ENCODE measurements at regions not wholly inside any gene's neighbourhood (a gene's known extent, or its start where the extent isn't known, plus 50 kb on each side); places are given as distances from the start of the nearest gene placed in this dataset.

GRCh38 chr6:40274058-40274457 is 313.1 kb downstream of the LRFN2 start:
- no peak for DNase-seq (ENCODE audit: extremely low read depth, low read depth)

DNA sequence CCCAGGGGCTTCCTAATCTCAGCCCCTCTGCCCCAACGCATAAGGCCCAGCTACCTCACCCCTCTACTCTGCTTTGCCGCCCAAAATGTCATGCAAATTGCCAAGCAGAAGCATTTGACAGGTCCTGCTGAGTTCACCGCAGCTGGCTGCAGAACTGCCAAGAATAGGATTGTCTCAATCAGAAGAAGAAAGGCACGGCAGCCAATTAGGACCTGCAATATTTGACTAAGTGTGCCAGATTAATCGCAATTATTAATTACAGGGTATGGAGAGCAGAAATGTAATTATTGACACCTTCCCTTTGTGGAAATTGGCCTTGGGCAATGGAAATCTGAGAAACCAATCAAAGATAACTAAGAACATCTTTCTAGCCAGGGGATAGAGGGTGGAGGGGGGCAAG is 318.6 kb downstream of the LRFN2 start:
- no peak for DNase-seq (ENCODE audit: extremely low read depth, low read depth)

DNA sequence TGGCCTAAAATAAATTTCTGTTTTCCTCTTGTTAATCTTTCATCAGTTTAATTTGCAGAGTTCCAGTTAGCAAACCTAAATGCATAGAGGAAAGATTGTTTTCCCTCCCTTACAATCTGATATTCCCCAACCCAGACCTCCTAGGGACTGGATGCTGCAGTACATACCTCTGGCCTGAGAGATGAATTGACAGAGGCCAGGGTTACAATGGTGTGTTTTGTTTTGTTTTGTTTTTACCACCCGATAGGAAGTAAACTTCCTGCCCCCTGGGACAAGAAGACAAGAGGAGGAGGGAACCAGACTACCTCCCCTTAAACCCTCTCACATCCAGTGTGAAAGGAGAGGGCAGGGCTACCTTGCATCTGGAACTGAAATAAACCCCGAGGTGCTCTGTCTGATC is 319.0 kb downstream of the LRFN2 start:
- no peak for DNase-seq (ENCODE audit: extremely low read depth, low read depth)

- DNase-seq (ENCODE audit: extremely low read depth, low read depth), result no peak
Measured at GRCh38 chr6:40265615-40266014, 321.5 kb downstream of the LRFN2 start.

DNA sequence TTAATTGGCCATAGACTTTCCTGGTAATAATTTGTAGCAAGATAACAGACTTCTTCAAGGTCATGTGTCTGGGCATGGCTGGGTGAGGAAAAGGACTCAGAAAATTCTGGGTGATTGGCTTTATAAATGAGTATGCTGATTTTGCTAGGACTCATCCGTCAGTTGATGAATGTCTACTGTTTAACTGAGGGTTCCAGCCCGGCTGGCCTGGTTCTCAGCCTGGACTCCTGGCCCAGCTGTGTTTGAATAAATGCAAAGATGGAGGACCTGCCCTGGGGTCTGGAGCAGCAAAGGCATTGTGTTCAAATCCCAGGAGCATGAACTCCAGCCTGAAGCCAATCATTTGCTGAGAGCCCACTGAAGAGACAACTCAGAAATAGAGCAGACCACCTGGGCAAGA is 323.2 kb downstream of the LRFN2 start:
- no peak for DNase-seq (ENCODE audit: extremely low read depth, low read depth)

GRCh38 chr6:40262363-40262762 is 324.8 kb downstream of the LRFN2 start:
- no peak for DNase-seq (ENCODE audit: extremely low read depth, low read depth)

- DNase-seq (ENCODE audit: extremely low read depth, low read depth), result no peak
Measured at GRCh38 chr6:40258531-40258930, 324.3 kb upstream of the MOCS1 start.

- no peak for DNase-seq (ENCODE audit: extremely low read depth, low read depth)
Measured at GRCh38 chr6:40256831-40257230, 322.6 kb upstream of the MOCS1 start.

- no peak for DNase-seq (ENCODE audit: extremely low read depth, low read depth)
Measured at GRCh38 chr6:40256224-40256623, 322.0 kb upstream of the MOCS1 start.

DNA sequence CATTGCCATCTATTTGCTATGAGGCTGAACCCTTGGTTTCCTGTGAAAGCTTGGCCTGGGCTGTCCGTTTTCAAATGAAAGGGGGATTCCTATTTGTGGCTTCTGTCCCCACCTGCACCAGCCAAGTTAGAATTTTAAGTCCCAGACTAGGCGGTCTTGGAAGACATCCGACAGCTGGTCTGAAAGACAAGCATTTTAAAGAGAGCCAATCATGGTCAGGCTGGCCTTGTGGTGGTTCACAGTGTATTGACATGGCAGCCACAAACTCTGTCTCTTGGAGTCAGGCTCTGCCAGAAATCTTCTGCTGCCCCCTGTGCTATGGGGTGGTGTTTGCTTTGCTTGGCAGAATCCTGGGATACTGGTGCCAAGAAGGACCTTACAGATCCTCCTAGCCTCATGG is 319.2 kb upstream of the MOCS1 start:
- no peak for DNase-seq (ENCODE audit: extremely low read depth, low read depth)

- DNase-seq (ENCODE audit: extremely low read depth, low read depth), result no peak
Measured at GRCh38 chr6:40252531-40253258, 318.4 kb upstream of the MOCS1 start.

DNA sequence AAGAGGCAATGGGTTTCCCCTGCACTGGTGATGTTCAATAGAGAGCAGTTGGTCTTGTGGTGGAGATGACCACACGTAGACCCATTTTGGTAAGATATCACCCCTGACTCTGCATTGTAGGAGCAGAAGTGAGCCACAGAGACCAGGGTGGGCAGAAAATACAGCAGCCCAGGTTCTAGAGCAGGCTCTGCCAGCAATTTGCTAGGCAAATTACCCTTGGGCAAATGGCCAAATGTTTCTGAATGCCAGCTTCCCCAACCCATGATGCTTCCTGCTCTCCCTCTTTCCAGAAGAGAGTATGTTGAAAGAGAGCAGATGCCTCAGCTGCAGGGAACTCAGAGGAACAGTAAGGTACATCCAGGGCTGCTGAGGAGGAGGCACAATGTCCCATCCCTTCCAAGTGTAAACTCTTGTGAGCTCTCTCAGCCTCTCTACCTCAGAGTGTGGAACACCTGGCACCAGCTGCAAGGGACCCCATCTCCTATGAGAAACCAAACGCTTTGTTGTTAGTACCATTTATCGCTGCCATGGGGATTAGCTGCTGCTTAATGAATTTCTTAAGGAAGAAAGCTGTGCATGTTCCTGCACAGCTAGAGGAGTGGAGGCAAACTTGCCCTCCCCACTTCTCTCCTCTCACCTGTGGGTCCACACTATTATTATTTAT is 317.5 kb upstream of the MOCS1 start:
- no peak for DNase-seq (ENCODE audit: extremely low read depth, low read depth)

DNA sequence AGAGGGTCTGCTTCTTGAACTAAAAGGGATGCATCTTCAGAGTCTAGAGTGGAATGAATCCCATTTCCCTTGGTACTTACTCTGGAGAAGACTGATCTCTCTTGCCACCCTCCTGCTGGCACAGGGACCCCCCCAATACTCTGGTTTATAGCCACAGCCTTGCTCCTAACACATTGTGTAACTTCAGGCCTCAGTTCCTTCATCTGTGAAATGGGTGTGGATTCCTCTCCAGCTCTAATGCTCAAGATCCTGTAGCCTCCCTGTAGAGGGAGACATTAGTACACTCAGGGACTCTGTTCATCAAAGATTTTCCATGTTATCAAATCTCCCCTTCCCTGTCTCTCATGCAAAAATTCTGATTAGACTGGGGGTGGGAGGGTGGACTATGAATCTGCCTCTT is 315.7 kb upstream of the MOCS1 start:
- DNase-seq (ENCODE audit: extremely low read depth, low read depth), result no peak

GRCh38 chr6:40247516-40248115 is 313.4 kb upstream of the MOCS1 start:
- no peak for DNase-seq (ENCODE audit: extremely low read depth, low read depth)

DNA sequence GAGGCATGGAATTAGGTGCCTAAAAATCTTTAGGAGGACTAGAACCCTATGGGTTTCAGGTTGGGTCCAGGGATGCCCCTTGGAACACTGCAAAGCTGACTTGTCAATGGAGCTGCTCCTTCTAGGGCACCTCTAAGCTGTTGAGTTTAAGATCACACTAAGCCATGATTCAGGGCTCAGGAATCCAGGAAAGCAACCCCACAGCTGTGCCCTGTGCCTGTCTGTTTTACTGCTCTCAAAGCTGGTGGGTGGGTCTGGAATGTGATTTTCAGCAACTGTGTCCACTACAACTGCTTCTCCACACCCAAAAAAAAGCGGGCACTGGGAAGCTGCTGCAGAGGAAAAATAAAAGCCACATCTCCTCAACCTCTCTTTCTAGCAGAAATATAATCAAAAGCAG is 310.4 kb upstream of the MOCS1 start:
- DNase-seq (ENCODE audit: extremely low read depth, low read depth), result no peak

DNA sequence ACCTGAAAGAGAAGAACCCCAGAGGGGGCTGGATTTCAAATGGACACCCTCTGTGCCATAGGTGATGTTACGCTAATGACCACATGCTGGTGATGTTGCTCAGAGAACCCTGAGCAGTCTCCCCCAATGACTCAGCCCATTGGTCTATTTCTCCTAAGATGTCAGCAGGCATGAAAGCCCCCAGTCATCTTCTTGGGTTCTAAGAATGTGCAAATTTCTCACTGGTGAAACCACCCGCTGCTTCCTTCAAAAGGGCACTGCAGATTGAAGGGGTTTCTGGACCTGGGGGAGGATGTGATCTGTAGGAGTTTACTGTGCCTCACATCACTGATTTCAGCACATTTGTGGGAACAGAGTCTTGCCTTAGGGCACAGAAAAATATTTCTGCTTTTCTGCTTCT is 298.4 kb upstream of the MOCS1 start:
- no peak for DNase-seq (ENCODE audit: extremely low read depth, low read depth)

DNA sequence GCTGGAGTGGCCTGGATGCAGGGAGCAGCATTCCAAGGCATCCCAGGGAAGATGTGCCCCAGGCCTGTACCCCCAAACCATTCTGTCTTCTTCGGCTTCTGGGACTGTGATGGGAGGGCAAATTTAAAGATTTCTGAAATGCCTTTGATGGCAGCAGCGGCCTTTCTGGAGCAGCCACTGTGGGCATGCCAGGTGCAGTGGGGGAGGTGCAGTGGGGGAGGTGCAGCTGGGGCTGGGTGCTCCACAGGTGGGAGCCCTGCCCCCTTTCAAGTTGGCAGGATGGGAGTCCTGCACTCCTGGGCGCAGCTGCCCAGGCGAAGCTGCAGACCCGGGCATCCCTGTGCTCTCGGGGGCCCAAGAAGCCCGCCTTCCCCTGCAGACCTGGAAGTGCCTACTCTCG is 293.5 kb upstream of the MOCS1 start:
- DNase-seq (ENCODE audit: extremely low read depth, low read depth), result no peak

GRCh38 chr6:40222354-40222753 is 288.1 kb upstream of the MOCS1 start:
- no peak for DNase-seq (ENCODE audit: extremely low read depth, low read depth)

GRCh38 chr6:40219799-40220198 is 285.5 kb upstream of the MOCS1 start:
- no peak for DNase-seq (ENCODE audit: extremely low read depth, low read depth)

DNA sequence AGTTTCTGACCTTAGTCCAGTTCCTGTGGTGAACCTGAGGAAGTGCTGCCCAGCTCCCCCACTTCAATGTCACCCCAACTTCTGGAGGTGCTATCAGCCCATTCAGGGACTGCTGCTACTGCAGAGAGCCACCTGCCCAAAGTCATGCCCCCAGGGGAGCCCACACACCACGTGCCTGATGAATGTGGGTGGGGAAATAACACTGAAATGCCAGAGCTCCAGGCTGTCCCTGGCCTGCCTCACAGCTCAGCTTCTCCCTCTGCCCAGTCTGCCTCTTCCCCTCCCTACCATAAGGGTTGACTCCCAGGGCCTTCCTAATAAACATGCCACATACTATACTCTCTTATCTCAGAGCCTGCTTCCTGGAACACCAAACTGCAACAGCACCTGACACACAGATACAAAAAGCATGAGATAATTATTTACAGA is 276.4 kb upstream of the MOCS1 start:
- no peak for DNase-seq (ENCODE audit: extremely low read depth, low read depth)

GRCh38 chr6:40205801-40206200 is 271.5 kb upstream of the MOCS1 start:
- DNase-seq (ENCODE audit: extremely low read depth, low read depth), result no peak

DNA sequence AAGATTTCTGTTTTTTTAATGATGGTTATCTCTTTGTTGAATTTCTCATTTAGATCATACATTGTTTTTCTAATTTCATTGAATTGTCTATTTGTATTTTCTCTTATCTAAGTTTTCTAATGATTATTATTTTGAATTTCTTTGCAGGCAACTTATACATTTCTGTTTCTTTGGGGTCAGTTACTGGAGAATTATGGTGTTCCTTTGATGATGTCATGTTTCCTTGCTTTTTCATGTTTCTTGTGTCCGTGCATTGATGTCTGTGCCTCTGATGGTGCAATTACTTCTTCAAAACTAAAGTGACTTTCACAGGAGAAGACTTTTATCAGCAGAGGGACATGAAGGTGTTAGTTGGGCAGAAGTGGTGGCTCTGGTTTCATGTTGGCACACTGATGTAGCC is 270.7 kb upstream of the MOCS1 start:
- no peak for DNase-seq (ENCODE audit: extremely low read depth, low read depth)
